GM12878 (cell line): ENCODE measurements at regions not wholly inside any gene's neighbourhood (a gene's known extent, or its start where the extent isn't known, plus 50 kb on each side); places are given as distances from the start of the nearest gene placed in this dataset.

Experiments used
- BMI1 ChIP-seq: fragments of 450-650 bp; IDR thresholded peaks from 2 replicates; pipeline ENCODE4 v1.6.1; 2016; ENCODE audit warnings: mild to moderate bottlenecking, moderate library complexity, borderline replicate concordance
- BRCA1 ChIP-seq: IDR thresholded peaks from 2 replicates; pipeline ENCODE4 v1.6.1; 2011; ENCODE audit warnings: low read depth, low read length, improper control_type of control experiment
- E2F8 ChIP-seq: fragments of 450-650 bp; IDR thresholded peaks from 2 replicates; pipeline ENCODE4 v1.6.1; 2018; ENCODE audit warnings: mild to moderate bottlenecking, low read depth, moderate library complexity; ENCODE audit not compliant: partially characterized antibody
- GABPA ChIP-seq: IDR thresholded peaks from 2 replicates; pipeline ENCODE4 v1.6.1; 2014; ENCODE audit warnings: antibody characterized with exemption, low read depth, mild to moderate bottlenecking, inconsistent platforms
- NFXL1 ChIP-seq: fragments of 450-650 bp; IDR thresholded peaks from 2 replicates; pipeline ENCODE4 v1.6.1; 2017; ENCODE audit warnings: antibody characterized with exemption, mild to moderate bottlenecking, borderline replicate concordance
- PBX3 ChIP-seq: IDR thresholded peaks from 2 replicates; pipeline ENCODE4 v1.6.1; 2011; ENCODE audit warnings: mild to moderate bottlenecking, low read depth, low read length, moderate library complexity; ENCODE audit not compliant: insufficient replicate concordance
- POU2F2 ChIP-seq: IDR thresholded peaks from 3 replicates; pipeline ENCODE4 v1.6.1; 2011; ENCODE audit warnings: low read depth, mild to moderate bottlenecking, low read length, borderline replicate concordance
- SREBF1 ChIP-seq: IDR thresholded peaks from 2 replicates; pipeline ENCODE4 v1.6.1; 2012; ENCODE audit warnings: mild to moderate bottlenecking, low read length
- TCF12 ChIP-seq: IDR thresholded peaks from 2 replicates; pipeline ENCODE4 v1.6.1; 2011; ENCODE audit warnings: low read depth, mild to moderate bottlenecking, low read length
- TCF3 ChIP-seq: IDR thresholded peaks from 2 replicates; pipeline ENCODE4 v1.6.1; 2012; ENCODE audit warnings: low read depth, mild to moderate bottlenecking, low read length, borderline replicate concordance; ENCODE audit not compliant: insufficient read depth
- USF2 ChIP-seq: IDR thresholded peaks from 2 replicates; pipeline ENCODE4 v1.6.1; 2011; ENCODE audit warnings: low read depth, low read length, improper control_type of control experiment, borderline replicate concordance
- YY1 ChIP-seq: IDR thresholded peaks from 2 replicates; pipeline ENCODE4 v1.6.1; 2011; ENCODE audit warnings: low read depth, mild to moderate bottlenecking, low read length
- ZBTB11 ChIP-seq: fragments of 450-650 bp; formaldehyde crosslinking; IDR thresholded peaks from 2 replicates; pipeline ENCODE4 v1.5.0; 2022; ENCODE audit warnings: mild to moderate bottlenecking, missing genetic modification characterization
- ZBTB4 ChIP-seq: fragments of 450-650 bp; formaldehyde crosslinking; IDR thresholded peaks from 2 replicates; pipeline ENCODE4 v1.4.0; 2022; ENCODE audit warnings: mild to moderate bottlenecking, moderate library complexity

GRCh38 chr9:1514250-1514649 is 464.1 kb downstream of the DMRT2 start (continued):
- TF ChIP-seq ZBTB11 (CRISPR knock-in tag): no peak
- no peak for TF ChIP-seq PBX3
- no peak for TF ChIP-seq POU2F2
- TF ChIP-seq TCF12: no peak
- no peak for TF ChIP-seq ZBTB4 (CRISPR knock-in tag)
- TF ChIP-seq E2F8: no peak
- no peak for TF ChIP-seq TCF3
- no peak for TF ChIP-seq NFXL1
- TF ChIP-seq BRCA1: no peak
- TF ChIP-seq BMI1: no peak
- TF ChIP-seq USF2: no peak
- TF ChIP-seq YY1: no peak
- TF ChIP-seq GABPA: no peak
- TF ChIP-seq SREBF1: no peak
